Esophagus squamous epithelium (tissue), 4 donors: ENCODE measurements at regions not wholly inside any gene's neighbourhood (a gene's known extent, or its start where the extent isn't known, plus 50 kb on each side); places are given as distances from the start of the nearest gene placed in this dataset.

ENCODE experiments used
- POLR2A ChIP-seq, 4 donors: fragments of 450-650 bp; IDR thresholded peaks; one replicate each; pipeline ENCODE4 v1.6.1; 2017; ENCODE audit warnings: antibody characterized with exemption in 4 of 4, mild to moderate bottlenecking in 4 of 4, moderate library complexity in 3 of 4
- TF ChIP-seq, protein P1 (sequence below), 6 experiments: fragments of 450-650 bp in 4 of 6; fragments of 200-600 bp in 2 of 6; sonication (generic) in 2 of 6; IDR thresholded peaks; one replicate each; pipeline ENCODE4 v1.5.1; 2016 to 2019; ENCODE audit warnings: antibody characterized with exemption in 6 of 6, mild to moderate bottlenecking in 4 of 6, moderate library complexity in 4 of 6

DNA sequence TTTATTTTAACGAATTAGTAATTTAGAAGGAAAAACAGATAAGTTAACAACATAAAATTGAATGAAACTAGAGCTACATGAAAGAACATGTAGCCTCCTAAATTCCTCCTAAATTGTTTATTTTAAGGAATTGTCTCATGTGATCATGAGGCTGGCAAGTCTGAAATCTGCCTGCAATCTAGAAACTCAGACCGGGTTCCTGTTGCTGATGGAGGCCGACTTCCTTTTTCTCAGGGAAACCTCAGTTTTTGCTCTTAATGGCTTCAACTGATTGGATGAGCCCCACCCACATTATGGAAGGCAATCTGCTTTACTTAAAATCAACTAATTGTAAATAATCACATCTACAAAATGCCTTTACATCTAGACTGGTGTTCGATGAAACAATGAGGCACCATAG is 205.0 kb upstream of the ADRA1D start:
- TF ChIP-seq, protein P1, sequence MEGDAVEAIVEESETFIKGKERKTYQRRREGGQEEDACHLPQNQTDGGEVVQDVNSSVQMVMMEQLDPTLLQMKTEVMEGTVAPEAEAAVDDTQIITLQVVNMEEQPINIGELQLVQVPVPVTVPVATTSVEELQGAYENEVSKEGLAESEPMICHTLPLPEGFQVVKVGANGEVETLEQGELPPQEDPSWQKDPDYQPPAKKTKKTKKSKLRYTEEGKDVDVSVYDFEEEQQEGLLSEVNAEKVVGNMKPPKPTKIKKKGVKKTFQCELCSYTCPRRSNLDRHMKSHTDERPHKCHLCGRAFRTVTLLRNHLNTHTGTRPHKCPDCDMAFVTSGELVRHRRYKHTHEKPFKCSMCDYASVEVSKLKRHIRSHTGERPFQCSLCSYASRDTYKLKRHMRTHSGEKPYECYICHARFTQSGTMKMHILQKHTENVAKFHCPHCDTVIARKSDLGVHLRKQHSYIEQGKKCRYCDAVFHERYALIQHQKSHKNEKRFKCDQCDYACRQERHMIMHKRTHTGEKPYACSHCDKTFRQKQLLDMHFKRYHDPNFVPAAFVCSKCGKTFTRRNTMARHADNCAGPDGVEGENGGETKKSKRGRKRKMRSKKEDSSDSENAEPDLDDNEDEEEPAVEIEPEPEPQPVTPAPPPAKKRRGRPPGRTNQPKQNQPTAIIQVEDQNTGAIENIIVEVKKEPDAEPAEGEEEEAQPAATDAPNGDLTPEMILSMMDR (IDR thresholded peaks at IDR 0.05) = no peak
- TF ChIP-seq POLR2A (IDR thresholded peaks at IDR 0.05) = no peak
